ENCODE measurements at regions not wholly inside any gene's neighbourhood (a gene's known extent, or its start where the extent isn't known, plus 50 kb on each side); places are given as distances from the start of the nearest gene placed in this dataset.

GRCh38 chr6:85126485-85127167, 323.3 kb upstream of the NT5E start:
- DNase-seq = peak in 1 of 2 donors; percentile 6

GRCh38 chr6:85125526-85125925, 324.4 kb upstream of the NT5E start:
- no peak for DNase-seq

- no peak for DNase-seq
Measured at GRCh38 chr6:85124472-85125354, 325.2 kb upstream of the NT5E start.

- DNase-seq = no peak
Measured at GRCh38 chr6:85121158-85121557, 328.7 kb upstream of the NT5E start.

- no peak for DNase-seq
Measured at GRCh38 chr6:85118652-85119235, 331.1 kb upstream of the NT5E start.

- DNase-seq = no peak
Measured at GRCh38 chr6:85118233-85118632, 331.6 kb upstream of the NT5E start.

GRCh38 chr6:85116475-85116874, 333.4 kb upstream of the NT5E start:
- DNase-seq = no peak

- no peak for DNase-seq
Measured at GRCh38 chr6:85115876-85116275, 334.0 kb upstream of the NT5E start.

GRCh38 chr6:85115376-85115775, 334.5 kb upstream of the NT5E start:
- no peak for DNase-seq

- no peak for DNase-seq
Measured at GRCh38 chr6:85114581-85114935, 335.3 kb upstream of the NT5E start.

- DNase-seq = no peak
Measured at GRCh38 chr6:85113934-85114580, 335.8 kb upstream of the NT5E start.

- DNase-seq = no peak
Measured at GRCh38 chr6:85112540-85112939, 337.3 kb upstream of the NT5E start.

GRCh38 chr6:85111481-85112011, 338.3 kb upstream of the NT5E start:
- DNase-seq = no peak

- DNase-seq = no peak
Measured at GRCh38 chr6:85110943-85111342, 338.9 kb upstream of the NT5E start.

GRCh38 chr6:85107701-85108100, 342.2 kb upstream of the NT5E start:
- DNase-seq = no peak

GRCh38 chr6:85096976-85097375, 332.6 kb upstream of the TBX18 start:
- no peak for DNase-seq

GRCh38 chr6:85092226-85092625, 327.8 kb upstream of the TBX18 start:
- DNase-seq = no peak

GRCh38 chr6:85089255-85089654, 324.9 kb upstream of the TBX18 start:
- DNase-seq = no peak

- no peak for DNase-seq
Measured at GRCh38 chr6:85085875-85086274, 321.5 kb upstream of the TBX18 start.

- no peak for DNase-seq
Measured at GRCh38 chr6:85081102-85081501, 316.7 kb upstream of the TBX18 start.

- DNase-seq = no peak
Measured at GRCh38 chr6:85079761-85080160, 315.4 kb upstream of the TBX18 start.

GRCh38 chr6:85078058-85078457, 313.7 kb upstream of the TBX18 start:
- no peak for DNase-seq

GRCh38 chr6:85077098-85077497, 312.7 kb upstream of the TBX18 start:
- no peak for DNase-seq

Measured in stimulated activated CD4-positive, alpha-beta T cell treated with anti-CD3 and anti-CD28 coated beads, Interleukin-2, amount 100 ng/mL, for 24 hours (primary cell).